Epithelial cell of prostate (primary cell): ENCODE measurements at regions not wholly inside any gene's neighbourhood (a gene's known extent, or its start where the extent isn't known, plus 50 kb on each side); places are given as distances from the start of the nearest gene placed in this dataset.

Experiments
- DNase-seq: peaks from one replicate; pipeline ENCODE4 v3.0.0-alpha.2; 2011; ENCODE audit warnings: low read depth, low spot score
- H3K27ac ChIP-seq: fragments of 450-650 bp; 2 replicates; pipeline ENCODE4 v1.5.1; 2017; ENCODE audit warnings: mild to moderate bottlenecking

DNA sequence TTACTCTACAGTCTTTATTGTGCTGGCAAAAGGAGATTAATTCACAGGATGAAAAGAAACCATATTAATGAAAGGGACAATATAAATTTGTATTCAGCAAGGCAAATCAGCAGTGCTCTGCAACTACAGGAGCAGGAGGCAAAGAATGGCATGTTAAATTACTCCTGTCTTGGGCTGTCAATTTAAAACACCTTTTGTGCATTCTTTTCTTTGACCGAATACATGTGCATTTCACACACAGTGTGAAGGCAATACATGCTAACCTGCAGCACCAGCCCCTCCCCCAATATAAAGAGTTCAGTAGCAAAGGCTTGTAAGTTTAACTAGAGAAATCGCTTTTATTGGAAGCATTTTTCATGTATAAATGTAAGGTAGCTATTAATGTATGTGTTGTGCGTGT, 275.2 kb upstream of the TOPAZ1 start:
- H3K27ac ChIP-seq, result no peak overlapping the region
- DNase-seq, result no peak

DNA sequence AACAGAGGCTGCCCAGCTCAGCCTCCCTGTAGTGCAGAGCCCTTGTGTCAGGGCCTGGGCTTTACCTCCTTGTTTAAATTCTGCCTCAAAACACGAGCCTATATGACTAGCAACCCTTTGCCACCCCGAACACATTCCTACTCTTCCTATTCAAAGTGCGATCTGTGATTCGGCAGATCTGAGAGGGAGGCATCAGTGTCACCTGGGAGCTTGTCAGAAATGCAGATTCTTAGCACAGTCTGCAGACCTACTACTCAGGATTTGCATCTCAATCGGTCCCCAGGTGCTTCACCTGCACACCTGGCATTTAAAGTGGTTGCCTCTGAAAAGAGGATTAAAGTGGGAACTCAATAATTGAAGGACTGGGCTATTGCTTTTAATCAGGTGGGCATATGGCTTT, 273.2 kb upstream of the TOPAZ1 start:
- H3K27ac ChIP-seq, result no peak overlapping the region
- no peak for DNase-seq

DNA sequence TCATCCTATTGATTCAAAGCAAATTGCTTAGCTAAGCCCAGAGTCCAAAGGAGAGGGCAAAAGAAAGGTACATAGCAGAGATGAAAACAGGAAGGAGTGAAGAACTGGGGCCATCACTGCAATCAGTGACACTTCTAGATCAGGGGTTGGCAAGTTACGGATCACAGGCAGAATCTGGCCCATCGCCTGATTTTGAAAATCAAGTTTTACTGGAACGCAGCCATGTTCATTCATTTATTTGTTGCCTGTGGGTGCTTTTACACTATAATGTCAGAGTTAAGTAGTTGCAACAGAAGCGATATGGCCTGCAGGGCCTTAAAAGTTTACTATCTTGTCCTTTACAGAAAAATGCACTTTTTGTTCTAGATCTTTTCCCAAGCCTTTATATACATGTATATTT, 271.7 kb upstream of the TOPAZ1 start:
- H3K27ac ChIP-seq, result no peak overlapping the region
- DNase-seq, result no peak

DNA sequence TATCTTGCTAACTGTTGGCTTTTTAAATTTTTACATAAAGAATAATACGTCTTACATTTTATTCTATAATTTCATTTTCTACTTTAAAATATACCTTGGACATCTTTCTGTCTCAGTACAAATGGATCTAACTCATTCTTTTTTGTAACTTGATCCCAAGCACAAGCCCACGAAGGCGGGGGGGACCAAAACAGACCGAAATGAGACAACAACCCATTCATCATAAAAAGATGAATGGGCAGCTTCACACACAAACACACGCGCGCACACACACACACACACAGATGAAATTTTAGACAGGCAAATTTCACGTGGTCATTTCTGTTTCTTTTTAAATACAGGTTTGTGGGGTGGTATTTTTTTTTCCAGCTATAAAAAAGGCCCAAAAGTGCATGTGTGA, 271.3 kb upstream of the TOPAZ1 start:
- no peak overlapping the region for H3K27ac ChIP-seq
- DNase-seq, result no peak

DNA sequence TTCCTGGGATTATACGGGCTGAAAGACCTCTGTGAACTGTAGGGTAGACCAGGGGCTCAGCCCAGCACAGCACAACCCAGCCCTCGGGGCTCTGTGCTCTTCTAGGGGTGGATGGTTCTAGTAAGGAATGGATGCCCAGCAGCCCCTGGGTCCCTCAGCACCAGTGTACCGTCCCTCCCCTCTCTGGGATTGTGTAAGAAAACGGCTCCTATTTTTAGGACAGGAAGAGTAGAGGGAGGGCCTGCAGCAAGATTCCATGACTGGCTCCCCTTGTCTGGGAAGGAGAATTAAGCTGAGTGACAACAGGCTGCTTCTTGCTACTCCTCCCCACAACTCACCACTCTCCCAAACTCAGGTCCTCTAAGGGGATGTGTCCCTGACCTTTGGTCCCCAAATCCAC, 270.8 kb upstream of the TOPAZ1 start:
- H3K27ac ChIP-seq, result no peak overlapping the region
- no peak for DNase-seq

DNA sequence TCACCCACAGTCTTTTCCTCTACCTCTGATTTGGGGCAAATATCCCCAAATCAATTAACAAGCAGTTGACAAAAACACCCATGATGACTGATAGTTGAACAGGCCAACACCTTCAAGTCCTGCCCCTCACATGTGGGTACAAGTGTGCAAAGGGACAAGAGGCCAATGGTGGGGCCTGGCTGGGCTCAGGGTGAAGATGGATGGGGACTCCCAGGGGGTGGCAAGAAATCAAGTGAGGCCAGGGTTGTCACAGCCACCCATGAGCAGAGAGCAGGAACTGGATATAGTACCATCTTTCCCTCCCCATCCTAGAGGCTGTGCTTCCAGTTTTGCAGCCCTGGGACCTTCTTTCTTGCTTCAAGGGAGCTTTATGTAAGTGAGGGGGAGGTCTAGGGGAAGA, 270.2 kb upstream of the TOPAZ1 start:
- no peak for DNase-seq
- no peak overlapping the region for H3K27ac ChIP-seq

DNA sequence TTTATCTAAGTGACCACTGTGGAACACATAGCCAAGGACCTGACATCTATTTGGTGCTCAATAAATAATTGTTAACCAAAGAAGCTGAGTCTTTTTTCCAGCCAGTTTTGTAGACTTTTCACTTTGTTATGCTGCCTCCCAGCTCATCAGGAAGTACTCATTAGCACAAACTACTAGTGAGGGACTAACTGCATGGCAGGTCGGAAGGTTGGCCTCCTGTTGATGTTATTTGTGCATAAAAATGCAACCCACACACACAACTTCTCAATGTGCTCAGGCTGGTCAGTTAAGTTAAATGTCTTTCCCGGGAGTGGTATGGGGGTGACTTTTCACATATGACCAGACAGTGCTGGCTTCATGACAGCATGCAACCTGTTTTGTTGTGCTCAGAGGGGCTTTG, 263.0 kb upstream of the TOPAZ1 start:
- no peak overlapping the region for H3K27ac ChIP-seq
- no peak for DNase-seq

DNA sequence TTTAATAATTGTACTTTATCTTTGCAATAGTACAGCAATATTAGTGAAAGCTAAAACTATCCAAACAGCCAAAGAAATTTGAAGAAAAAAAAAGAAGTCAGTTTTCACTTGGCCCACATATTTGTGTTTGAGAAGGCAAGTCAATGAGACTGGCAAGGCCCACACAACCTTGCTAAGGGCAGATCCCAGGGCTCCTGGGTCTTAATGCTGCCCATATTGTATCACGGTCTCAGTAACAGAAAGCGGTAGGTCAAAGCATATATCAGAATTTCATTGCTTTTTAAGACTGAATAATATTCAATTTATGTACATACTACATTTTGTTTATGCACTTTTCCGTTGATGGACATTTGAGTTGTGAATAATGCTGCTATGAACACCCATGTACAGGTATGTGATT, 262.0 kb upstream of the TOPAZ1 start:
- H3K27ac ChIP-seq, result no peak overlapping the region
- no peak for DNase-seq

DNA sequence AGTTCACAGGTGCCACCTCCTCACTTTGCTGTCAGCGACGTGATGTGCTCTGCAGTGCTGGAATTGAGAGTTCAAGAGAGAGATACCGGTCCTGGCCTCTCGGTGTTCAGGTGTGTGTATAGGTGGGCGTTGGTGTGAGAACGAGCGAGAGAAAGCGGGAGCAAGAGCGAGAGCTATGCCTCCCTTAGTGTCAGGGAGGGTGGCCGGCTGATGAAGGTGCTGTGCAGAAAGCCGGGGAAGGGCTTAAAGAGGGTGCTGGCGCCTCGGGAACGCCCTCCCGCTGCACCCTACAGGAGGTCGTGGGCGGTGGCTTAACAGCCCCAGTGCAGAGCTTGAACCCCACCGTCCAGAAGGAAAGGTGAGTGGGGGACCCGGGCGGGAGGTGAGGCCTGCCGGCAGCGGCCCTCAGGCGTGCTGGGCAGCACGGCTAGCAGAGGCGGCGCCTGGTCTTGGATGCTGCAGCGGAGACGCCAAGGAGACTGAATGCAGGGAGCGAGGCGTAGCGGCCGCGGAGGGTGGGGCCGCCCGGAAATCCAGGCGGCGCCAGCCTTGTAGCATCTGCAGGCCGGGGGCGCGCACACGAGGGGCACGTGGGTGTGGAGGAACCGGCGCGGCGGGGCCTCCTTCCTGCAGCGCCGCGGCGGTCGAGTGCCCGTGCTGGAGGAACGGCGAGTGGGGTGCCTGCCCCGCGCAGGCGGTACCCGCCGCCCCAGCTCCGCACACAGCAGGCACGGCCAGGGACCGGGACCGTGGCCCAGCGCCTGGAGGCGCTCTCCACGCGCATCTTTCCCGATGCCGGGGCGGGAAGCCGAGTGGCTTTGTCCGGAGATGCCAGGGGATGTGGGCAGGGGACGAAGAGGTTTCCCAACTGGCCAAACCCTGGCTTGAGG, 246.8 kb upstream of the TOPAZ1 start:
- no peak for DNase-seq
- H3K27ac ChIP-seq, result peak overlapping the region; percentile 72

DNA sequence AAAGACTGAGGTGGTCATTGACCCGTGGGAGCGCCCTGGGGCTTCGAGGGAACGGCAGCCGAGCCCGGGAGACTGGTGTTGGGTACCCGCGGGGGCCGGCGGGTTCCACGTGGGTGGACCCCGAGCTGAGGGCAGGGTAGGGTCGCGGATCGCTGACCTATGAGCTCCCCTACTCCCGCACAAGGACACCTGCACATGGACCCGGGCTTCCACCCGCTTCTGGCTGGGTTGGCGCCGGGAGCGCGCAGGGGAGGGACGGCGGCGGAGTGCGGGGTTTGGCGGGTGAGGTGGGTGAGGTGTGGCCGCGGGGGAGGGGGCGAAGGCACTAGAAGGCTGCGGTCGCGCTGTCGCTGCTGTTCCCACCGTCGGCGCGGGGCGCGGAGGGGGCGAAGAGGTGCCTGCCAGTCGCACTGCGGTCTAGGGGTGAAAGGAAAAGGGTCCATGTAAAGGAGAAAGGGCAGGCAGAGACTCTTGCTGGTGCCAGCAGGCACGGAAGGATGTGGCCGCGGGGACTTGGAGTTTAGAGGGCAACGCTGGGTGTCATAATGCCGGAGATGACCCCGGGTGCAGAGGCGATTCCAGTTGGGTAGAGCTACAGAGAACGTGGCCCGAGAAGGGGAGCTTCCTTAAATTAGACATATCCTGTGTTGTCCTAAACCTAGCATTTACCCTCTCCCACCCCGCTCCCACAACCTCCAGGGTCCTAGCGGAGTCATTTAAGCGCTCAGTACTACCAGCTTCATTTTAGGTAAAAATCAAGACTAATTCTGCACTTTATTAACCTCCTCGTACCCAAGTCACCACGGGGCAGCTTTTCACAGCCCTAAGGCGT, 245.9 kb upstream of the TOPAZ1 start:
- DNase-seq, result no peak
- peak overlapping the region; percentile 72 for H3K27ac ChIP-seq

DNA sequence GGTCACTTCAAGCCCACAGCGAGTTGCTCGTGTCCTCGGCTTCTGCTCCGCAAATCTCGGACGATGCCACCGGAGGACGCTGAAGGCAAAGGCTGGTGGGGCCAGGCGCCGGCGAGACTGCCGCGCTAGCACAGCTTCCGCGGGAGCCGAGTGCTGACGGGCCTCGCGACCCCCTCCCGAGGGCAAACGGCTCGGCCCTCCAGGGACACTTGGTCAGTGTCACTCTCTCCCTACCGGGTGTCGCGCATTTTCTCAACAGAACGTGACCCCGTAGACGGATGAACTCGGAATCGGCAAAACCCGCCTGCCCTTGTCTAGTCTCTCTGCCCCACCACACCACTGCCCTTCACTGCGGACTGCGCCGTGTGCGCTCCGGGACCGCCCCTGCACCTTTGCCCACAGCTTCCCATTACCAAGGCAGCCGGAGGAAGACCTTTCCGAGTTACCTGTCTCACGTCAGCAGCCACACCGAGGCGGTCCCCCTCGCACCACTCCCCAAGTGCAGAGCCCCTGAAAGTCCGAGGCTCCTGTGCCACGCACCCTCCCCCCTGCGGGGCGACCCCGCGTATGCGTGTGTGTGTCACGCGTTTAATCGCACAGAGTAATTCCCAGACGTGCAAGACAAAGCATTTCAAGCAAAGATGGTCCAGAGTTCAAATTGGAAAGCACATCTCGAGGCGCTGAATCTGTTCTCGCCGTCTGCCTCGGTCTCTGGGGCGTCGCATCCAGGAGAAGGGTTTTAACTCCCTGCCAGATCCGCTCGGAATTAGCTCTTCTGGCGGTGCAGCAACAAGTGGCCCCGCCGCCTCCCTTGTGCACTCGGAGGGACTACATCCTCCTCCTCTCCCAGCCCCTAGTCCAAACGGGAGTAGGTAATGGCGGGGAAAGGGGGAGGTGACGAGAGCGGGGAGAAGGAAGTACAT, 245.0 kb upstream of the TOPAZ1 start:
- DNase-seq, result no peak
- H3K27ac ChIP-seq, result peak overlapping the region; percentile 72

DNA sequence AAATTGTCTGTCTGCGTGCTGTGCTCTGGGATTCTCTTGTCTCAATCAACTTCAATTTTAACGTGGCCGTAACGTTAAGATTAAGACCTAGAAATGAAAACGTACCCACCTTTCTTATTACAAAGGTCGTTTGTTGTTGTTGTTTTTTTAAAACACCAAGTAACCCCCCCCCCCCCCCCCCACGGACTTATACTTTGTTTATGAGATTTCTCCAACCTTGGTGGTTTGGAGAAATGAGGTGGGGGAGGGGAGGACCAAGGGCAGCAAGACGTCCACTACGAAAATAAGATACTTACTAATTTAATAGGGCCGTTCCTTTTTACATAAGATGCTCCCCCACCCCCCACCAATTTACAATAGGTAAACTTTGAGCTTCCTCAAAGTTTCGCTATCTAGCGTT, 244.4 kb upstream of the TOPAZ1 start:
- no peak for DNase-seq
- H3K27ac ChIP-seq, result peak overlapping the region; percentile 72

DNA sequence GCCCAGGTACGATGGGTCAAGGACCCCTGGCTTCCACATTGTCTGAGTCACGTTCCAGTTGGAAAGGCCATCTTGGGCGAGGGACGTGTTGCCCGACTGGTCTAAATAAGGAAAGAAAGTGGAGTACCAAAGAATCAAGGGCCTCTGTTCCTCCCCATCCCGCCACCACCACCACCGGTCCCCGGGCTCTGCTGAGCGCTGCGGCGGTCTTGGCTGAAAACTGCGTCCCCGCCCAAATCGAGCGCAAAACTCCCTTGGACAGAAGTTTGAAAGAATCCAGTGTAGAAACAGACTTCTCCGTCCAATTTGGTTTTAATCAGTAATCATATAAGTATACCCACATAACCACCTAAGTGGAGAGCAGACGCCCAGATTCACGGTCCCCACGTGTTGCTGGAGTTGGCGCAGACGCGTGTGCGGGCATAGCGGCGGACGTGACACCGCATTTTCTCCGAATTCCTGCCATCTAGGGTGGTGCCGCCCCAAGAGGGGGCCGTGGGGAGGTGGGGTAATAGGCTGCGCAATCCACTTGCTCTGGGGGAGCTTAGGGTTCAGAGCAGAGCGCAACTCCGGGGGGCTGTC, 243.8 kb upstream of the TOPAZ1 start:
- peak overlapping the region; percentile 72 for H3K27ac ChIP-seq
- DNase-seq, result no peak

DNA sequence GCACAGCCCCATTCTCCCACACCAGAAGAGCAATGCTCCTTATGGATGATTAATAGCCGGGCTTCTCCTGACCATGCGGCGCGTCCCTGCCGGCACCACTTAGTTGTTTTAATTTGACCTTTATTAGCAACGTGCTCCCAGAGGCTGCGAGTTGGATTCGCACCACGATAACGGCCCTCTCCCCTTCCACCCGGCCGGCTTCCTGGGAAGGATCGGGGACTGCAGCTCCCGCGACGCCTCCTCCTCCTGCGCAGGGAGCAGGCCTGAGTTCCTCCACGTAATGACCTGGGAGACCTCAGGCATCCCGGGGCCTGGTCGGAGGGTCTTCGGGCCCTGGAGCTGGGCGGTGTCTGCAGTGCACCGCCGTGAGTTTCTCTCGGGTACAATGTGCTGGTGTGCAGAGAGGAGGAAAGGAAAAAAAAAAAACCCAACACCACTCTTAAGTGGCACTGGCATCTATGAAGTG, 243.3 kb upstream of the TOPAZ1 start:
- H3K27ac ChIP-seq, result peak overlapping the region; percentile 72
- DNase-seq, result no peak

DNA sequence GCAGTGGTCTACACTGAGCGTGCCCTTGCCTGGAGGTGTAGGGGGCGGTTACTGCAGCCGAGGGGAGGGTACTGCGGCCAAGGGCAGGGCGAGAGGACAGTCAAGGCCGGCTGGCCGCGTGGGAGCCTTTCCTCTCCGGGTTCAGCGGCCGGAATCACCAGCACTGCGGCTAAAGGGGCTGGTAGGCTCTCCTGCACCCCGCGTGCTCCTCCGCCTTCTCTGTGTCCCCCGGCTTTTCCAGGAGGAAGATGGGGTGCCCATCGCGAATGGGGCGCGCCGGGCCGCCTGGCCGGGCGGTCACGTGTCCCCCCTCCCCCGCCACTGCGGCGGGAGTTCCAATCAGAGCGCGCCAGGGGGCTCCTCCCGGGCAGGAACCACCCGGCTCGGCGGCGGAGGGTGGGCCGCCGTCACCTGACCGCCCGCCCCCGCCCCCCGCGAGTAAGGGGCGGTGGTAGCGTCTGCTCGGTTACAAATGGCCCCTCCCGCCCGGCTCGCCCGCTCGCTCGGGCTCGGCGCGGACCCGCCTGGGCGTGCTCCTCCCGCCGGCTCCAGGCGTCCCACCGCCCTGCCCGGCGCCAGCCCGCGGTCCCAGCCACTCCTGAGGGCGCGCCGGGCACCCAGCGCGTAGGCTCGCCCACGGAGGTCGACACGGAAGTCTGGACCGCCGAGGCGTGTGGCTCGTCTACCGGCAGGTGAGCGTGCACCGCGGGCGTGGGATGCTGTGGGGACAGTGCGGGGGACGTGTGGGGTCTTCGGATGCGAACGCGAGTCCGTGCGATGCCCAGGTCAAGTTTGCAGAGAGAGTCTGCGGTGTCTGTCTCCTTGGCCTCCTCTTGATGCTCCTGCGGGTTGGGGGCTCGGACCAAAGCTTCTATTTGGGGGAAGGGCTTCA, 242.6 kb upstream of the TOPAZ1 start:
- no peak for DNase-seq

DNA sequence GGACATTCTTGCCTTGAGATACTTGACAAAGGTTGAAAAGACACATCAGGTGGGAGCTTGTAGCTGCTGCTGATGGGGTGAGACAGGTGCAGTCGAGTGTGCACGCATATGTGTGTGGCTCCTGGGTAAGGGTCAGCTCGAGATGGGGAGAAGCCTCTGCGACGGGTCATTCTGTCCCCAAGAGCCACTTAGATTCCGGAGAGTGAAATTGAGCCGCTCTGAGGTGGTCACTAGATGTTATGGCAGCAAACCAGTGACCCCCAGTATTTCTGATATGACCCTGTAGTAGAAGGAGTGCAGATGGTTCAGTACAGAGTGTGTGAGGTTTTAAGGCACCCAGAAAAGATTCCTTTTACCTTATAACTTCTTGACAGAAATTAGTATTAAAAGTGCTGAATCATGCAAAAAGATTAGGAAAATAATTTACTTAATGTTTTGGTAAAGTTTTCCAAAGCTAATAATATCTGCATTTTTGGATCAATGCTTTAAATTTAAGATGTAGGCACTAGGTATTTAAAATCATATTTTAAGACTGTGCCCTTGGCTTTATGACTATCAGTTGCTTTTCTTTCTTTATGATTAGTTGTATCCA, 241.9 kb upstream of the TOPAZ1 start:
- DNase-seq, result no peak
- peak overlapping the region; percentile 72 for H3K27ac ChIP-seq

More for the DNA sequence above, 242.6 kb upstream of the TOPAZ1 start:
- peak overlapping the region; percentile 72 for H3K27ac ChIP-seq

DNA sequence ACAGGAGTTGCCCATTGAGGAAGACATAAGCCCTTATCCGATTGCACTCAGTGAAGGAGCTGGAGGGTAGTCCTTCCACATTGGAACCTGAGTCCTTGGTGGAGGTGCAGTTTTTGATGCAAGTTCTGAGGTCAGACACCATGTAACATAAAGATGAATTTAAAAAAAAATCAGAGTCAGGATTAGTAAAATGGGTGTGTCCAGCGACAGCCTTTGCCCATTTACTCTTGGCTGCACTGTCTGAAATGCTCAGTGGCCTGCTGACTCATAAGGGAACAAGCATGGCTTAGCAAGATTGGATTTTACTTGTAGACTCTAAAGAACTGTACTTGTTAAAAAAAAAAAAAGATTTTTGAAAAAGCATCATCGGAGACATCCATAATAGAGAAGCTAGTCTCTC, 241.1 kb upstream of the TOPAZ1 start:
- DNase-seq, result no peak

DNA sequence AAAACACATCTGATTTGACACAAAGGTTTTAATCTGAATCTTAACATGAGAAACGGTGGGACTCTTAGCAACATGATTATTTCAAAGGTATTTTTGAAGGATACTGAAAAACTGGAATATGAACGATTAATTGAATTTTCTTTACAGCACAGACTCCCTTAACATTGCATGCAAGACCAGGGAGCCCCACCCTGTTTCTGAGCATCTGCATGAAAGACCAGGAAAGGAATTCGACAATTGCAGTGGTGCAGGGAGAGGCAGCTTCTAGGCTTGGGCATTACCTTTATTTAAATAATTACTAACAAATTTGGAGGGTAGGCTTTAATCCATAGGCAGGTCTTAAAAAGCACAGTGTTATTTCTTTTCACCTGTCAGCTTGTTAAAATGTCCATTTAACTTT, 240.6 kb upstream of the TOPAZ1 start:
- no peak for DNase-seq
- H3K27ac ChIP-seq, result no peak overlapping the region

More for the DNA sequence above, 241.1 kb upstream of the TOPAZ1 start:
- H3K27ac ChIP-seq, result peak overlapping the region; percentile 72

DNA sequence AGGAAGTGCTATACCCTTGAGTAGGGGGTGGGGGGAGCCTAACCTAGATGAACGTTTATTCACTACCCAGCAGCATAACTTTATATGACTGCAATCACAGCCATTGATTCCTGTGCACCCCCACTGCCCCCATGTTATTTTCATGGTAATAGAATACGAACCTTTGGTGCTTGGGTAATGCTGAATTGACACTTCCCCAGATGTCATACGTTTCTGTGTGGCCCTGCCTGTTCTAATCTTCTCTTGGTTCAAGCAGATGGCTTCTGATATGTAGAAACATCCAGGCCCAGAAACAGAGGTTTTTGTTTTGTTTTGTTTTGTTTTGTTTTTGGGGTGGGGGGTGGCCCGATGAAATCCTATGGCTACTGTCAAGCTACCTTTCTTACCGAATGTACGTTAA, 237.9 kb upstream of the TOPAZ1 start:
- DNase-seq, result no peak

More for the DNA sequence above, 237.9 kb upstream of the TOPAZ1 start:
- H3K27ac ChIP-seq, result no peak overlapping the region
